NCI-H82 (cell line): ENCODE measurements at regions not wholly inside any gene's neighbourhood (a gene's known extent, or its start where the extent isn't known, plus 50 kb on each side); places are given as distances from the start of the nearest gene placed in this dataset.

Experiments used
- DNase-seq: peaks from one replicate; lab custom pipeline; 2025; lab: John Stamatoyannopoulos, UW

DNA sequence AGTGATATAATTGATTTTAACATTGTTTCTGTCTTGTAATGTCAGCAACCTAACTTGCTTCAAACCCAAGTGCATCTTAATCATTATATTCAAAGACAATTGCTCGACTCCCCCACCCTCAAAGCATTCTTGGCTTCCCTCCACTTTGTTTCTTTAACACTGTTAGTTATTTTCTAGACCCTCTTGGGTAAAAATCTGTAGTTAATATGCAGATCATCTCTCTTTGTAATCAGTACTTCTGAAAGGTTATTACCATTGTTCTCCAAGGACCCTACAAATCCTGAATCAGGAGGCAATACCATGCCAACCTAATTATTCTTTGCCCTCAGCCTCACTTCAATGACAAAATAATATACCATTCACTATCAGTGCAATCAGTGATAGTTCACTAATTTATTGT, 1075.7 kb downstream of the AMY1C start:
- DNase-seq, result no peak

DNA sequence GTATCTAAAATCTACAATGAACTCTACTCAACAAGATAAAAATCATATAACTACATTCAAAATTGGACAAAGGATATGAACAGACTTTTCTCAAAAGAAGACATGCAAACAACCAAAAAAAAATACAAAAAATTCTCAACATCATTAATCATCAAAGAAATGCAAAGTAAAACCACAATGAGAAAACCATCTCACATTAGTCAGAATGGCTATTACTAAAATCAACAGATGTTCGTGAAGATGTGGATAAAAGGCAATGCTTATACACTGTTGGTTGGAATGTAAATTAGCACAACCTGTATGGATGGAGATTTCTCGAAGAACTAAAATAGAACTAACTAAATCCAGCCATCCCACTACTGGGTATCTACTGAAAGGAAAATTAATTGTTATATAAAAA, 1080.8 kb downstream of the AMY1C start:
- no peak for DNase-seq

DNA sequence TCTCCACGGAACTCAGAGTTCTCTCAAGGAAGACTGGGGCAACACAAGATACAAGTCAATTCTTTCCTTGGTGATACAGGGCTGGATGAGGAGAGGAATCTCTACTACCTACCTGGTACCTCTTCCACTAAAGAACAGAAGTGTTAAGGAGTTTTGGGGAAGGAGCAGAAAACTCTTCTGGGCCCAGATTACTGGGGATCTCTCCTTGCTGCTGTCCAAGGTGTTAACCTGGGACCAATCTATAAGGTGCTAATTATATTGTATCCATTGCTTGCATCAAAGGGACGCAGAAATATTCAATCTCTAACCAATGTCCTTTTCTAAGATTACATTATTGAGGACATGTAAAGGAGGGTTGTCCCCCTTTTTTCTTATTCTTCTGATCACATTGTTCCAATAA, 1102.5 kb downstream of the AMY1C start:
- no peak for DNase-seq

DNA sequence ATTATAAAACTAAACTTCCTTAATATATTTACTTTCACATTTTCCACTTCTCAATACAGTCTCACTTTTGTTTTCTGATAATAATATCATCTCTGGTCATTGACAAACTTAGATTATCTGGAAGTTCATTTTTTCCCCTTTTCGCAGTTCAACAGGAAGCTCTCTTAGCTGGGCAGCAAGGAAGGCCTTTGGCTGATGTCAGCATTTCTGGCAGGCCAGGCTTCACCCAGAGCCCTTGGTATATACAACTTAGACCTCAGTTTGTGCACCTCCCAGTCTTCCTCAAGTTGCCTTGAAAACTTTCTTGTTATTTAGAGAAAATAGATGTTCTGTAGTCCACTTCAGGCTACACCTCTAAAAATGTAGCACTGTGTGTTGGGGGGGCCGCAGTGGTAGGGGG, 1103.6 kb downstream of the AMY1C start:
- no peak for DNase-seq

DNA sequence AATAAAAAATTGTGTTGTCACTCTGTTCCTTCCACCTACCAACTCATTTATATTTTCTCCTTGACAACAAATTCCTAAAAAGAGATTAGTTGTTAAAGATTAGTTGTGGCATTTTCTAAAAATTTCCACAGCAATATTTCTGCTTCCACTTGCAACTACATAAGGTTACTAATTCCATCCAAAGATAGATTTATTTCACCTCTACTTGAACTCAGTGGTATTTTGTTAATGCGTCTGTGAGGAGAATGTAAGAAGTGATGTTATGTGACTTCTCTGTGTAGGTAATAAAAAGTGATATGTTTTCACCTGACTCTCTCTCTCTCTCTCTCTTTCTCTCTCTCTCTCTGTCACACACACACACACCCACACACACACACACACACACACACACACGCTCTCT, 1104.8 kb downstream of the AMY1C start:
- no peak for DNase-seq

DNA sequence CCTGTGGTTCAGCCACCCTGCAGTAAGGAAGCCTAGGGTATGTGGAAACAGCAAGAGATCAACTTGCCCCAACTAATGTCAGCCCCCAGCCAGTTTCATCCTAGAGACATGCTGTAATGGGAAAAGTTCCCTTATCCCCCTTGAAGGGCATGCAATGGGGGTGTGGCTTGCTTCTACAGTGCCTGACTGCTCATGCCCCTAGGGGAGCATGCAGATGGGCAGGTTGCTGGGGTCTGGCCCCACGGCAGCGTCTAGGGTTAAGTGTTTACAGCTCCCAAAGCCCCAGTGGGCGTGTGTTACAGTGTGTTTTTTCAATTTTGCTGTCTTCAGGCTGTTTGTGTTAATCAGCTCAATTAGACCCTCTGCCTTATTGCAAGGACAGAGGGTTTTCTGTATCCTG, 1105.9 kb downstream of the AMY1C start:
- DNase-seq, result peak; percentile 19

DNA sequence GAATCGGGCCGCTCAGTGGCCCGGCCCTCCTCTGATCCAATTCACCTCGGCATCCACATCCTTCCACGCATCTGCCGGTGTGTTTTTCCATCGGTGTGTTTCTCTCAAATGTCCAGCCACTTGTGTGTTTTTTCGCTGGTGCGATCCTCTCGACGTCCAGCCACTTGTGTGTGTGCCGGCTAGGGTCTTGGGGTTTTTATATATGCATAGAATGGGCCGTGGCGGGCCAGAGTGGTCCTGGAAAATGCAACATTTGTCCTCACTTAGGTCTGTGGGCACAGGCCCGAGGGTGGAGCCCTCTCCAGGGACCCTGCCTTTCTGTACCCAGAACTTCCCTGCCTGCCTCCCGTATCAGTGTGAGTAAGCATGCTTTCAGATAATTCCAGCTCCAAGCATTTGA, 1106.4 kb downstream of the AMY1C start:
- no peak for DNase-seq

DNA sequence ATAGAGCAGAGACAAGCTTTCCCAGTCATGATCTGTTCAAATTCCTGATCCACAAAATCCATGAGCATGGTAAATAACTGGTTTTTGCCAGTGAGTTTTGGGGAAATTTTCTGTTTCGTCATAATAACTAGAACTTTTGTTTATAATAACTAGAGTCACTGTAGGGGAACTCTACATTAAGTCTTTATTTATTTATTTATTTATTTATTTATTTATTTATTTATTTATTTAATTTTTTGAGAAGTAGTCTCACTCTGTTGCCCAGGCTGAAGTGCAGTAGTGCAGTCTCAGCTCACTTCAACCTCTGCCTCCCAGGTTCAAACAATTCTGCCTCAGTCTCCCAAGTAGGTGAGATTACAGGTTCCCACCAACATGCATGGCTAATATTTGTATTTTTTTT, 1106.8 kb downstream of the AMY1C start:
- DNase-seq, result no peak

DNA sequence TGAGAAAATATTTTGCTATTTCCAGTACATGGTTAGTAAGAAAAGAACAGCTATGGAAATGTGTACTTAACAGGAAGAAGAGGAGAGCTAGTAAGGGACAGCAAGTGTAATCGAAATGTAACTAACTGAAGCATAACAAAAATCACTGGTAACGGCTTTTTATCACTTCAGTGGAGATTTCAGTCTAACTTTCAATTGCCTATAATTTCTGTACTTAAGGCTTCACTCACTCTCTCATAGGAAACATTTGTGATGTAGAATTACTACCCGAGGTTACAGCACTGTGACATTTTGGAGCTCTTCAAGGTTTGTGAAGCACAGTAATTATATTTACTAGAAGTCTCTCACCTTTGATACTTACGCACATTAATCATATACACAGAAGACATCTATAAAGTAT, 1119.1 kb downstream of the AMY1C start:
- DNase-seq, result no peak

DNA sequence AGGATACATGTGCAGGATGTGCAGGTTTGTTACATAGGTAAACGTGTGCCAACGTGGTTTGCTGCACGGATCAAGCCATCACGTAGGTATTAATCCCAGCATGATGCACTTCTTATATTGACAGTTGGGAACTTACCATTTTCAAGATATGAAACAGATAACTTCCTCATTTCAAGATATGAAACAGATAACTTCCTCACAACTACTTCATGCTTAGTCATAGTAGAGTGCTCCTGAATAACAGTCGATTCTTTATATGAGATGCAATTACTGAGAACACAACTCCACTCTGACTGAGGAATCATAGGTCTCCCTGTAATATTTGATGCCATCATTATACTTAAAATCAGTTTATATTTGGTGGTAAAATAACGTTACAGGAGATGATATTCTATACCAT, 1124.3 kb downstream of the AMY1C start:
- DNase-seq, result no peak

DNA sequence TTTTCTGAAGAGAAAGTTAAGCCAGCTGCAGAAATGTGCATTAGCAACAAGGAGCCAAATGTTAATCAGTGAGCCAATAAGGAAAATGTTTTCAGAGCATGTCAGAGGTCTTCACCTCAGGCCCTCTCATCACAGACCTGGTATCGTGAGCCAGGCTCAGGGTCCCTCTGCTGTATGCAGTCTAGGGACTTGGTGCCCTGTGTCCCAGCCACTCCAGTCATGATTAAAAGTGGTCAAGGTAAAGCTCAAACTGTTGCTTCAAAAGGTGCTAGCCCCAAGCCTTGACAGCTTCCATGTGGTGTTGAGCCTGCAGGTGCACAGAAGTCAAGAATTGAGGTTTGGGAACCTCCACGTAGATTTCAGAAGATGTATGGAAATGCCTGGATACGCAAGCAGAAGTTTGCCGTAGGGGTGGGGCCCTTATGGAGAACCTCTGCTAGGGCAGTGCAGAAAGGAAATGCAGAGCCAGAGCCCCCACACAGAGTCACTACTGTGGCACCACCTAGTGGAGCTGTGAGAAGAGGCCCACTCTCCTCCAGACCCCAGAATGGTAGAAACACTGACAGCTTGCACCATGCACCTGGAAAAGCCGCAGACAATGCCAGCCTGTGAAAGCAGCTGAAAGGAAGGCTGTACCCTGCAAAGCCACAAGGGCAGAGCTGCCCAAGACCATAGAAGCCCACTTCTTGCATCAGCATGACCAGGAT, 1128.7 kb downstream of the AMY1C start:
- DNase-seq, result peak; percentile 51

DNA sequence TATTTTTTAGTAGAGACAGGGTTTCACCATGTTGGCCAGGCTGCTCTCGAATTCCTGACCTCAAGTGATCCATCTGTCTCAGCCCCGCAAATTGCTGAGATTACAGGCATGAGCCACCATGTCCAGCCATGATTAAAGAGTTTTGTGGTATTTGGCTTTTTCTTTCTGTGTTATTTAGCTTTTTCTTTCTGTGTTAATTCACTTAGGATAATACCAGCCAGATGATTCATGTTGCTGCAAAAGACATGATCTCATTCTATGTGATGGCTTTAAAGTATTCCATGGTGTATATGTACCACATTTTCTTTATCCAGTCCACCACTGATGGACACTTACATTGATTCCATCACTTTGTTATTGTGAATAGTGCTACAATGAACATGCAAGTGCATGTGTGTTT, 1135.2 kb downstream of the AMY1C start:
- DNase-seq, result no peak

DNA sequence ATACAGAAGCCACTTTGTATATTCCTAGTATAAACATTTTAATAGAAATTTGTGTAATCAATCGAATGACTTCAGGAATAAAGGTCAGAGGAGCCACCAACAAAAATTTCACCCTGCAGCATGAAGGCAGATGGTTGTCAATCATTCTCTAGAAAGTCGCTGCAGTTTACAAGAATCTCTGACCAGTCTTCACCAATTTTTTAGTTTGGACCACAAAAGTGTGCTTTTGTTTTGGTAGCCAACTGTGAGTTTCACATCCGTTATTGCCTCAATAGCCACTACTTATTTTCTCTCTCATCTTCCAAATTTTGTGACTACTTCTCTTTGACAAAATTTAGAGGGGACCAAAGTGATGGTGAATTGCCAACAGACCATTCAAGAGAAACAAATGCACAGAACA, 1155.6 kb downstream of the AMY1C start:
- no peak for DNase-seq

DNA sequence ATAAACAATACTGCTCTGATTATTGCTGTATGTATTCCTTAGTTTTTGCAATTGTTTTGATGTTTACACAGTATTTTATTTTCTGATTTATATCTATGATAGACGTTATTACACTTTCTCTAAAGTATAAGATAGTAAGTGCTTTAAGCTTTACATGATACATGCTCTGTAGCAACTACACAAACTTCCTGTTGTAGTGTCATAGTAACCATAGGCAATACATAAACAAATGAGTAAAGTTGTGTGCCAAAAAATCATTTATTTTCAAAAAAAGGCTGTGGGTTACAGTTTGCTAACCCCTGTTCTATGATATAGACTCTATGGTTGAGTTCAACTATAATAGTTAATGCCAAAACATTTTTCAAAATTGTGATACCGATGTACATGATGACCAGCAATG, 1156.4 kb downstream of the AMY1C start:
- DNase-seq, result no peak

DNA sequence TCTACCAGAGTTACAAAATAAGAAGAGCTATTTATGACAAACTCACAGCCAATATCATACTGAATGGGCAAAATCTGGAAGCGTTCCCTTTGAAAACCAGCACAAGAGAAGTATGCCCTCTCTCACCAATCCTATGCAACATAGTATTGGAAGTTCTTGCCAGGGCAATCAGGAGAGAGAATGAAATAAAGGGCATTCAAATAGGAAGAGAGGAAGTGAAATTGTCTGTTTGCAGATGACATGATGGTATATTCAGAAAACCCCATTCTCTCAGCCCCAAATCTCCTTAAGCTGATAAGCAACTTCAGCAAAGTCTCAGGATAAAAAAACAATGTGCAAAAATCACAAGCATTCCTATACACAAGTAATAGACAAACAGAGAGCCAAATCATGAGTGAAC, 1169.5 kb downstream of the AMY1C start:
- no peak for DNase-seq

DNA sequence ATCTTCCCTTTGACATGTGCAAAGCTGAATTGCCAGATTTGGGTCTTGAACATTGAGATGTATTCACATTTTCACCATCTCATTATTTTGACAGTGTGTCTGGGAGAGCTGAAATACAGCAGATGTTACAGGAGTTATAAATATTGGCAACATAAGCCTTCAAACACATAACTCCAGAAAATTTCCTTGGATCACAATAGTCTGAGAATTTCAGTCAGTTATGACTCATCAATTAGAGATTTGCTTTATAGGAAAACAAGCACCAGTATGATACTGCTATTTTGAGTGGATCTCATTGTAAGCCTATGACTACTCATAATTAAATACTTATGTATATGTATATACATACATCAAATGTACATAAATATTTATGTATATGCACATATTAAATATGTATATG, 1171.8 kb downstream of the AMY1C start:
- DNase-seq, result no peak

DNA sequence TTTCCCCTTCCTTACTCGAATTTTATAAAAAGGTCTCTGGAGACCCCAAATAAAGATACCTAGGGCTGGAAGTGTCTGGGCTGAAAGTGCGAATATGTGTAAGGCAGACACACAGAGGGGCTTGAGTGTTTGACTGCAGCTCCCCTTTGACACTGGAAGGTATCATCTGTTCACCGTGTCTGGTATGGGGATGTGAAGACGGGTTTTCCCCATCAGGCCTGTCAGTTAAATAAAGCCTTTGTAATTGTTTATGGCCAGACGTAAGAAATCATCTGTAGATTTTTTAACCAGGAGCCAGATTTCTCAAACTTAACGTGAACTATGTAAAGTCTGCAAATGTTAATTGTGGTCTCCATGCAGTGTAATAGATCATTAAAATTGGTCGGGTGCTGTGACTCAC, 1173.4 kb downstream of the AMY1C start:
- DNase-seq, result no peak

DNA sequence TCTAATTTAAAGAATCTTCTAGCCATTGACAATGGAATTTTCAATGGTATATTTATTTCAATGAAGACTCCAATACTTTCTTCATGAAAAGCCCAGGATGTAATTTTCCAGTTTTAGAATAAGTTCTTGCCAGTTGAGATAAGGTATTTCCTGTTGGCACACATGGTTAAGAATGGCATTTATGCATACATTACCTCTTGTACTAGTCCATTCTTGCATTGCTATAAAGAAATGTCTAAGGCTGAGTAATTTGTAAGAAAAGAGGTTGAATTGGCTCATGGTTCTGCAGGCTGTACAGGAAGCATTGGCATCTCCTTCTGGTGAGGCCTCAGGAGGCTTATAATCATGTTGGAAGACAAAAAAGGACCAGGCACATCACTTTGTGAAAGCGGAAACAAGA, 1179.6 kb downstream of the AMY1C start:
- DNase-seq, result no peak

DNA sequence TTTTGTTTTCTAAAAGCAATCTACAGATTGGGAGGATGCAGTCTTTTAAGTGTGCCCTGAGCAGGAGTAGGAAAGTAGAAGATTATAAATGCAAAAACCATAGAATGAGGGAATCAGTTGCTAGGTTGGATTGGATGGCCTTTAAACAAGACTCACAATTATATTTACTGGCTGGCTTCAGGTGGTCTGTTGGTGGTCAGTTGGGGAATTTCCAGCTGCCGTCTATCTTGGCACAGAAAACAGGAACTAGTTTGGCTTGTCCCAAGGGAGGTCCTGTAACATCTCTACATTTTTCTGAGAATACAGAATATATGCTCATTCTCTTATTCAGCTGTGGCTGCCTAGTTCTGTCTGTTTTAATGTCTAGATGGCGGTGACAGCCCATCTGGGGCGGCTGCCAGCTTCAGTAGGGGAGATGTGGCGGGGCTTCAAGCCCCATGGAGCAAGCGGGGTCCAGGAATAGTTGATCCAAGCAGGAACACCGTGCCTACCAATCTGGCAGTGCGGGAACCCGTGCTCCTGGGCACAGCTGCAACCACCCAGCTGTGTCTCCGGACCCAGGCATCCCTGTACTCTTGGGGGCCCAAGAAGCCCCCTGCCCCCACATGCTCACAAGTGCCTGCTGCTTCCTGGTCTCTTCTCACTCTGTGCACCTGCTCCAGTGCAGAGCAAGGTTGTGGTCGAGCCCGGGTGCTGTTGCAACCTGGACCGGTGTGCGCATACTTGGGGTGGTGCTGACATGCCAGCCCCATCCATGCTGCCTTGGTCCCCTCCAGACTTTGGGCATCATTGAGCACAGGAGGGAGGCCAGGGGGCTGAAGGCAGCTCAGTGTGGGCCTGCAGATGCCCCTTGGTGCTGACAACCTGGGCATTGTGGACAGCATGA, 1182.6 kb downstream of the AMY1C start:
- no peak for DNase-seq

DNA sequence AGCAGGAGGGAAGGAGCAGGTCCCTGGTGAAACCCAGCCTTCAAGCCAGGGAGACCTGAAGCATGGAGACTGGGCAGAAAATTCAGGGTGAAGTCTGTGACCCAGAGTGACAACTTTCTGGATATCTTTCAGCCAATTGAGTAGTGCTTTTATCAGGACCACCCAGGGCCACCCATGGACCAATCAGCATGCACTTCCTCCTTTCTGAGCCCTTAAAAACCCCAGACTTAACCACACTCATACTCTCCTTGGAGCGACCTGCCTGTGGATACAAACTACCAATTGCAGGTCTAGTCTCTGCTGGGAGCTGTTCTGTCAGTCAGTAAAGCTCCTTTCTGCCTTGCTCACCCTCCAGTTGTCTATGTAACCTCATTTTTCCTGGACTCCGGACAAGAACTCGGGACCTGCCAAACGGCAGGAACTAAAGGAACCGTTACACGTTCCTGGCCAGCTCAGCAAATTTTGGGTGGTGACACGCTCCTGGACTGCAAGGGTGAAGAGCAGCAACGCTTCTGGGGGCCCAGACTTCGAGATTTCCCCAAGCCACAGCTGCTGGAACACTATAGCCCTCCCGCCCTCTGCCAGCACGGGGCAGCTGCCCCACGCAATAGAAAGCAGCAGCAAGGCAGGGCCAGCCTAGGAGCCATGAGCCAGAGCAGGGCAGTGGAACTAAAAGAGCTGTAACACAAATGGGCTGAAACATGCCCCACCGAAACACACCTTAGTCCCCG, 1183.4 kb downstream of the AMY1C start:
- DNase-seq, result no peak

DNA sequence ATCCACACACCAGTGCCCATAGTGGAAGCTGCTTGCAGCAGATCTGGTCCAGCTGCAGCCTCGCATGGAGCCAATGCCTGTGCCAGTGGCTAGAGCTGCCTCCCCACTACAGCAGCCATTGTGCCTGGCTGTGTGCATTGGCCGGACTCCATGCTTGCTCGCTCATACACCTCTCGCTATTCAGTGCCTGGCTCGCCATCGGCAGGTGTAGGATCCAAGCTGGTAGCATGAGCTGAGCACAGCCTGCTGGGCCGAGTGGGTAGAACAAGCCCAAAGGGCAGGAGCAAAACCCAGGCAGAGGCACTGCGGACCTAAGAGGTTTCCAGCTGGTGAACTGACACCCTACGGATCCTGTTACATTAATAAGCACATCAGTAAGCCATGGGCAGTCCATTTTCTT, 1184.1 kb downstream of the AMY1C start:
- no peak for DNase-seq

DNA sequence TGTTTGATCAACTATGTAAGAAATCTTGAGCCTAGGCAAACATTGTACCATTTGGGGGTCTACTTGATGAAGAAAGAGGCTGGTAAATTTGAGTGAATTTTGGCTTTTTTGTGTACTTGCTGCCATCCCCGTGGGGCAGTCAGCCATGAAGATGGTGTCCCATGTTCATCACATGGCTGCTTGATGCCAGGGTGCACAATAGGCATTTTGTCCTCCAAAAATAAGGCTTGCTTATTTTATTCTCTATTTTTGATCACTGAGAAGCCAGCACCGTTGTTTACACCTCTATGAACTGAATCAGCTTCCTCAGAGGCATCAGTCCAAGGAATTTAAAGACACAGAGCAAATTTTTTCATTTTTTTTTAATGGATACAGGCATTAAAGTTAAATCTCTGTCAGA, 1195.7 kb downstream of the AMY1C start:
- no peak for DNase-seq
